ENCODE measurements at regions not wholly inside any gene's neighbourhood (a gene's known extent, or its start where the extent isn't known, plus 50 kb on each side); places are given as distances from the start of the nearest gene placed in this dataset.

DNA sequence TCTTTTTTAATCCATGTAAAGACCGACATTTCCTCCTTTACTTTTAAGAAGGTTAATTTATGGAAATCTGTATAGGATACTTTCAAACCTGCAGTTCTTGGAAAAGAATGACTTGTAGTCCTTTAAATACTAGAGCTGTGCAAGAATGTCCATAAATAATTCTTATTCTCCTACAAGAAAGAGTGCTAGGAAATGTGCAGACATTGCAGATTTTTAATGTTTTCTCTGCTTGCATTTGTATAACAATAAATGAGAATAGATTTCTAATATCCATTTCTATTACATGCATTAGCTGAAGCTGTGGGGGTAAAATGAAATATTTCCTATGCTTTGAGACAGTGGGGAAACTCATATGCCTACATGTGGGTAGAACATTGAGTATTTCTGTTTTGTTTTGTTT is 607.2 kb upstream of the NOVA1 start:
- Histone ChIP-seq H3K36me3 (ENCODE audit: low read depth) (no peaks in the 10 kb centered on the region), H3K4me3 (no peak overlapping the region), H3K4me1 (ENCODE audit: low read depth) (no peaks in the 10 kb centered on the region), H3K9me3 (no peaks in the 10 kb centered on the region)
- TF ChIP-seq, protein P1, sequence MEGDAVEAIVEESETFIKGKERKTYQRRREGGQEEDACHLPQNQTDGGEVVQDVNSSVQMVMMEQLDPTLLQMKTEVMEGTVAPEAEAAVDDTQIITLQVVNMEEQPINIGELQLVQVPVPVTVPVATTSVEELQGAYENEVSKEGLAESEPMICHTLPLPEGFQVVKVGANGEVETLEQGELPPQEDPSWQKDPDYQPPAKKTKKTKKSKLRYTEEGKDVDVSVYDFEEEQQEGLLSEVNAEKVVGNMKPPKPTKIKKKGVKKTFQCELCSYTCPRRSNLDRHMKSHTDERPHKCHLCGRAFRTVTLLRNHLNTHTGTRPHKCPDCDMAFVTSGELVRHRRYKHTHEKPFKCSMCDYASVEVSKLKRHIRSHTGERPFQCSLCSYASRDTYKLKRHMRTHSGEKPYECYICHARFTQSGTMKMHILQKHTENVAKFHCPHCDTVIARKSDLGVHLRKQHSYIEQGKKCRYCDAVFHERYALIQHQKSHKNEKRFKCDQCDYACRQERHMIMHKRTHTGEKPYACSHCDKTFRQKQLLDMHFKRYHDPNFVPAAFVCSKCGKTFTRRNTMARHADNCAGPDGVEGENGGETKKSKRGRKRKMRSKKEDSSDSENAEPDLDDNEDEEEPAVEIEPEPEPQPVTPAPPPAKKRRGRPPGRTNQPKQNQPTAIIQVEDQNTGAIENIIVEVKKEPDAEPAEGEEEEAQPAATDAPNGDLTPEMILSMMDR (IDR thresholded peaks at IDR 0.05) = no peak
- intact Hi-C loops (cut with DNase I, micrococcal nuclease) = no loop called here
- no peak for ATAC-seq
- DNase-seq = no peak

DNA sequence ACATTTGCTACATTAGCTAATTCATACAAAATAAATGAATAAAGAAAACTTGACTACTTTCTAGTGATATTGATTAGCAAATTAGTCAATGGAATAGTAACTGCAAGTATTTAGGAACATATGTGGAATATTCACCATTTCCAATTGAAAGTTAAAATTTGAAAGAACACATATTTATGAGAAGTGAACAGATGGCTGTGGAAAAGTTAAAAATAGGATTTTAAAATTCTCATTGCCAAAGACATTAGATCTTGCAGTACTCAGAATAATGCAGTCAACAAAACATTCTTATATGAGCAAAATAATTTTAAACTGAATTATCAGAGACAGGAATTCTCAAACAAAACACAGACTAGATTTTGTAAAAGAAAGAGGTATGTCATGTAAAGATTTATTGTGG is 613.9 kb upstream of the NOVA1 start:
- TF ChIP-seq, protein P1 (IDR thresholded peaks at IDR 0.05) = no peak

DNA sequence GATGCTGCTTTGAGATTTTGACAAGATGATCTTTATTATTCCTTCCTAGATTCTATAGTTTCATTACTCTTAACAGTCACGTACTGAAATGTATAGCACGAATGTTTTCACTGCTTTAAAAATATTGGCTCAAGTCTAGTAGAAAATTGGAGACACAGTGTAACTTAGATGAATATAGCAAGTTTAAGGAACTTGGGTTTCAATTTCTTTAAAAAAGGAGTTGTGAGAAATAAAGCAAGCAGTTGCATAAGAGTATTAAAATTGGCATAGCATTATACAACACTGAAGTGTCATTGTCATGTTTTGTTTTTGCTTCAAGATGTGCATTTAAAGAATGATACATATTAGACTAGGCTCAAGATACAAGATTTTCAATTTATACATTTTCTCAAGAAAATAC is 624.8 kb upstream of the NOVA1 start:
- intact Hi-C loops (cut with DNase I, micrococcal nuclease) = no loop called here
- Histone ChIP-seq H3K9me3 (peaks cover 13% of the 10 kb centered on the region), H3K4me1 (ENCODE audit: low read depth) (no peaks in the 10 kb centered on the region), H3K4me3 (no peak overlapping the region), H3K36me3 (ENCODE audit: low read depth) (no peaks in the 10 kb centered on the region)
- TF ChIP-seq, protein P1 (IDR thresholded peaks at IDR 0.05) = no peak
- no peak for ATAC-seq
- no peak for DNase-seq

More for the DNA sequence above, 613.9 kb upstream of the NOVA1 start:
- ATAC-seq (no peak), DNase-seq (no peak)
- no peaks in the 10 kb centered on the region for H3K36me3 ChIP-seq (ENCODE audit: low read depth)
- no peaks in the 10 kb centered on the region for H3K9me3 ChIP-seq
- H3K4me3 ChIP-seq = no peak overlapping the region
- intact Hi-C loops (cut with DNase I, micrococcal nuclease) = no loop called here
- H3K4me1 ChIP-seq (ENCODE audit: low read depth) = no peaks in the 10 kb centered on the region

DNA sequence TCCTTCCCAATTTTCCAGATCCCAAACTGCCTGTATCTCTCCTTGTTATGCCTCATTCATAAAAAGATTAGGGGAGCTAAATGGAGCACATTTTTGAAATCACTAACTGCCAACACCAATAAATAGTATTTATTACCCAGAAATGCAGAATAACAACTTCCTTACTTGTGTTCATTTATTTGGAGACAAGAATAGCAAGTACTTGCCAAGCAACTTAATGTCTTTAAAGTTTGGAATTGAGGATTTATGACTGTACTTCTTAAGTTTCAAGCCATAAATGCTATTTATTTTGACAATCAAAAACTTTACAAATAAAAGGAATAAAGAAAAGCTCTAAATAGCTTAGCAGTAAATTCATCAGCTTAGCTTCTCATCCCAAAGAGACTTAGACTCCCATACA is 626.1 kb upstream of the NOVA1 start:
- Histone ChIP-seq H3K9me3 (peaks cover 13% of the 10 kb centered on the region), H3K36me3 (ENCODE audit: low read depth) (no peaks in the 10 kb centered on the region), H3K4me3 (no peak overlapping the region), H3K4me1 (ENCODE audit: low read depth) (no peaks in the 10 kb centered on the region)
- ATAC-seq (no peak), DNase-seq (no peak)
- intact Hi-C loops (cut with DNase I, micrococcal nuclease) = no loop called here
- TF ChIP-seq, protein P1 (IDR thresholded peaks at IDR 0.05) = no peak

DNA sequence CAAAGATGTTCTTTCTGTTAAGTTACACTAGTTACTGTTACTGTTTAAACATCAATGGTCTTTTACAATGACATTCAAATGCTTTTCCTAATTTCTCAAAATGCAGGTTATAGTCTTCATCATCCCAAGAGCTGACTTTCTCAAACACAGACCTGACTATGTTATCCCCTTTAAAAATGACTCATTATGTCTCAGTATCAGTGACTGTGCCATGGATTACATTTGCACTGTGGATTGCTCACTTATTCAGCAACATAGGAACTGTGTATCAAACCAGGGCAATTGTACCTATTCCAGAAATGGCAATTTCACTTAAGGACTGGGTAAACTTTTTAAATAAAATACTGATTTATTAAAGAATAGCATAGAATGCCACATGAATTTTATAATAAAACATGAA is 630.2 kb upstream of the NOVA1 start:
- DNase-seq (no peak), ATAC-seq (no peak)
- no peak overlapping the region for H3K4me3 ChIP-seq
- H3K36me3 ChIP-seq (ENCODE audit: low read depth) = no peaks in the 10 kb centered on the region
- intact Hi-C loops (cut with DNase I, micrococcal nuclease) = no loop called here
- no peaks in the 10 kb centered on the region for H3K4me1 ChIP-seq (ENCODE audit: low read depth)
- TF ChIP-seq, protein P1 (IDR thresholded peaks at IDR 0.05) = no peak
- H3K9me3 ChIP-seq = no peaks in the 10 kb centered on the region

DNA sequence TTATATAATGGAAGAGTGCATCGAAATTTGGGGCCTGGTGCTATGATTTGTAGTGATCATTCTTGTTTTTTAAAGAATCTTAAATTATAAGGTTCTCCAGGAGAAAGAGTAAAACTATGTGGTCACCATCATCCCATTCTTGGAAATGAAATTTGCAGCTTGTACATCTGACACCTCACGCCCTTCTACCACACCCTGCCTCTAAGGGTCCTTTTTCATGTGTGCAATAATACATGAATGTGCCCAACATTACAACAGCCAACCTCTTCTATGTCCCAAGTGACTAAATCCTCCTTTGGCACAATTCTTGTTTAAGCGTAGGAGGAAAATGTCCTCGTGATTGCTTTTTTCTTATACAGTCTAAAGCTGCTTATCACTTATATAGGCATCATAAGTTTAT is 636.5 kb upstream of the NOVA1 start:
- TF ChIP-seq, protein P1 (IDR thresholded peaks at IDR 0.05) = no peak
- intact Hi-C loops (cut with DNase I, micrococcal nuclease) = no loop called here
- no peak for DNase-seq

More for the DNA sequence above, 636.5 kb upstream of the NOVA1 start:
- H3K36me3 ChIP-seq (ENCODE audit: low read depth) = no peaks in the 10 kb centered on the region
- H3K9me3 ChIP-seq = no peaks in the 10 kb centered on the region
- no peaks in the 10 kb centered on the region for H3K4me1 ChIP-seq (ENCODE audit: low read depth)
- no peak for ATAC-seq
- H3K4me3 ChIP-seq = no peak overlapping the region
